Spleen (tissue), 7 donors: ENCODE measurements at regions not wholly inside any gene's neighbourhood (a gene's known extent, or its start where the extent isn't known, plus 50 kb on each side); places are given as distances from the start of the nearest gene placed in this dataset.

Source experiments
- CTCF ChIP-seq, 11 experiments: fragments of 200-600 bp in 7 of 11; fragments of 450-650 bp in 4 of 11; sonication (generic) in 4 of 11; IDR thresholded peaks in 8 of 11; conservative IDR thresholded peaks in 3 of 11; 1 replicate in 7 of 11; 2 replicates in 4 of 11; pipeline versions ENCODE4 v1.4.0 to v1.8.0; 2016 to 2021; ENCODE audit warnings: antibody characterized with exemption in 11 of 11, inconsistent platforms in 4 of 11, mild to moderate bottlenecking in 1 of 11
- POLR2A ChIP-seq, 3 donors: fragments of 450-650 bp; IDR thresholded peaks; one replicate each; pipeline ENCODE4 v1.5.1; 2017; ENCODE audit warnings: antibody characterized with exemption in 3 of 3, mild to moderate bottlenecking in 1 of 3
- POLR2AphosphoS5 ChIP-seq, 3 donors: sonication (generic); formaldehyde crosslinking; IDR thresholded peaks; one replicate each; pipeline ENCODE4 v1.5.1; 2017; ENCODE audit warnings: antibody characterized with exemption in 3 of 3
- donor health status: DM: no; HTN: no; CAD: no; lungs with moderate emphysema.
- donor health status: DM: no; HTN: no; CAD: no.
- donor health status: DM: no; HTN: no; CAD: no.

GRCh38 chr4:164381859-164382258 lies 372.1 kb upstream of the SMIM31 start:
- TF ChIP-seq CTCF (IDR thresholded peaks at IDR 0.05 in 8 of 11, conservative IDR thresholded peaks at IDR 0.05 in 3 of 11) (no peak), POLR2A (IDR thresholded peaks at IDR 0.05) (no peak), POLR2AphosphoS5 (IDR thresholded peaks at IDR 0.05) (no peak)
